ENCODE measurements at regions not wholly inside any gene's neighbourhood (a gene's known extent, or its start where the extent isn't known, plus 50 kb on each side); places are given as distances from the start of the nearest gene placed in this dataset.
A peak's percentile ranks its signal among the peaks of the same experiment; 100 is the strongest.

DNA sequence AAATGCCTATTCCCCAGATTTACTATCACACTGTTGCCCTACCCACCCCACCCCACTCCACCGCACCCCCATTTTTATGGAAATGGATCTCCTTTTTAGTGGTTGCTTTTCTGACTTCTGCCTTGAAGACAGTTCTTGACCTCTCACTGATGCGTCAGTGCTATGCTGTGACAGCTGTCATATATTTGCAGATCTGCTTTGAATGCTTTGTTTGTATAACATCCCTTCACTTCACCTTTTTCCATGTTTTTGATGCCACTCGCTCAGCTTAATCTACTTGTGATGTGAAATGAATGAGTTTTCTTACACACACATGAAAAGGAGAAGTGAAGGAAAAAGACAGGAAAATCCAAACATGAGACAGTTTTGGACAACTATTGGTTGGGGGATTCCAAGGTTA, 731.0 kb downstream of the SLITRK6 start (continued):
- TF ChIP-seq USF2 (CRISPR knock-in tag; IDR thresholded peaks at IDR 0.05): no peak

- DNase-seq (ENCODE audit: low spot score) (no peak), ATAC-seq (no peak)
- Mint-ChIP-seq H3K27ac (no peak overlapping the region), H3K27me3 (ENCODE audit: low read depth) (no peaks in the 10 kb centered on the region), H3K4me3 (no peak overlapping the region), H3K4me1 (peaks cover 2% of the 10 kb centered on the region; the same call in 1 of the 2 replicates), H3K9me3 (peaks cover 12% of the 10 kb centered on the region), H3K36me3 (peaks cover 8% of the 10 kb centered on the region; the same call in 1 of the 2 replicates)
- TF ChIP-seq NR2C2 (CRISPR knock-in tag; IDR thresholded peaks at IDR 0.05): no peak
- TF ChIP-seq, protein P1, sequence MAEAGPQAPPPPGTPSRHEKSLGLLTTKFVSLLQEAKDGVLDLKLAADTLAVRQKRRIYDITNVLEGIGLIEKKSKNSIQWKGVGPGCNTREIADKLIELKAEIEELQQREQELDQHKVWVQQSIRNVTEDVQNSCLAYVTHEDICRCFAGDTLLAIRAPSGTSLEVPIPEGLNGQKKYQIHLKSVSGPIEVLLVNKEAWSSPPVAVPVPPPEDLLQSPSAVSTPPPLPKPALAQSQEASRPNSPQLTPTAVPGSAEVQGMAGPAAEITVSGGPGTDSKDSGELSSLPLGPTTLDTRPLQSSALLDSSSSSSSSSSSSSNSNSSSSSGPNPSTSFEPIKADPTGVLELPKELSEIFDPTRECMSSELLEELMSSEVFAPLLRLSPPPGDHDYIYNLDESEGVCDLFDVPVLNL (CRISPR knock-in tag; IDR thresholded peaks at IDR 0.05; ENCODE audit: borderline replicate concordance, low read depth): no peak
- TF ChIP-seq CTCF (IDR thresholded peaks at IDR 0.05): no peak
- no peak for TF ChIP-seq RELA (CRISPR knock-in tag; IDR thresholded peaks at IDR 0.05; ENCODE audit: borderline replicate concordance)
- ChIA-PET POLR2A (no interaction called here), CTCF (no interaction called here)
These were observed 759.0 kb downstream of the SLITRK6 start for GRCh38 chr13:85040215-85040614.

GRCh38 chr13:85031771-85032170, 767.4 kb downstream of the SLITRK6 start:
- Mint-ChIP-seq H3K9me3 (peaks cover 21% of the 10 kb centered on the region), H3K36me3 (peaks cover 17% of the 10 kb centered on the region), H3K4me3 (no peak overlapping the region), H3K27me3 (ENCODE audit: low read depth) (no peaks in the 10 kb centered on the region), H3K4me1 (peaks cover 2% of the 10 kb centered on the region; the same call in 1 of the 2 replicates), H3K27ac (no peak overlapping the region)
- POLR2A ChIA-PET: no interaction called here
- no peak for DNase-seq (ENCODE audit: low spot score)
- ATAC-seq: peak; percentile 24; the same call in 1 of the 2 replicates
- TF ChIP-seq RORB (CRISPR knock-in tag; IDR thresholded peaks at IDR 0.05): no peak
- TF ChIP-seq, protein P2, sequence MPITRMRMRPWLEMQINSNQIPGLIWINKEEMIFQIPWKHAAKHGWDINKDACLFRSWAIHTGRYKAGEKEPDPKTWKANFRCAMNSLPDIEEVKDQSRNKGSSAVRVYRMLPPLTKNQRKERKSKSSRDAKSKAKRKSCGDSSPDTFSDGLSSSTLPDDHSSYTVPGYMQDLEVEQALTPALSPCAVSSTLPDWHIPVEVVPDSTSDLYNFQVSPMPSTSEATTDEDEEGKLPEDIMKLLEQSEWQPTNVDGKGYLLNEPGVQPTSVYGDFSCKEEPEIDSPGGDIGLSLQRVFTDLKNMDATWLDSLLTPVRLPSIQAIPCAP (CRISPR knock-in tag; IDR thresholded peaks at IDR 0.05): no peak
- TF ChIP-seq GRHL2 (CRISPR knock-in tag; IDR thresholded peaks at IDR 0.05; ENCODE audit: insufficient replicate concordance, severe bottlenecking): no peak
- TF ChIP-seq, protein P3, sequence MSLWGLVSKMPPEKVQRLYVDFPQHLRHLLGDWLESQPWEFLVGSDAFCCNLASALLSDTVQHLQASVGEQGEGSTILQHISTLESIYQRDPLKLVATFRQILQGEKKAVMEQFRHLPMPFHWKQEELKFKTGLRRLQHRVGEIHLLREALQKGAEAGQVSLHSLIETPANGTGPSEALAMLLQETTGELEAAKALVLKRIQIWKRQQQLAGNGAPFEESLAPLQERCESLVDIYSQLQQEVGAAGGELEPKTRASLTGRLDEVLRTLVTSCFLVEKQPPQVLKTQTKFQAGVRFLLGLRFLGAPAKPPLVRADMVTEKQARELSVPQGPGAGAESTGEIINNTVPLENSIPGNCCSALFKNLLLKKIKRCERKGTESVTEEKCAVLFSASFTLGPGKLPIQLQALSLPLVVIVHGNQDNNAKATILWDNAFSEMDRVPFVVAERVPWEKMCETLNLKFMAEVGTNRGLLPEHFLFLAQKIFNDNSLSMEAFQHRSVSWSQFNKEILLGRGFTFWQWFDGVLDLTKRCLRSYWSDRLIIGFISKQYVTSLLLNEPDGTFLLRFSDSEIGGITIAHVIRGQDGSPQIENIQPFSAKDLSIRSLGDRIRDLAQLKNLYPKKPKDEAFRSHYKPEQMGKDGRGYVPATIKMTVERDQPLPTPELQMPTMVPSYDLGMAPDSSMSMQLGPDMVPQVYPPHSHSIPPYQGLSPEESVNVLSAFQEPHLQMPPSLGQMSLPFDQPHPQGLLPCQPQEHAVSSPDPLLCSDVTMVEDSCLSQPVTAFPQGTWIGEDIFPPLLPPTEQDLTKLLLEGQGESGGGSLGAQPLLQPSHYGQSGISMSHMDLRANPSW (CRISPR knock-in tag; conservative IDR thresholded peaks at IDR 0.05; ENCODE audit: low read depth): no peak
- no peak for TF ChIP-seq SOX15 (CRISPR knock-in tag; IDR thresholded peaks at IDR 0.05)
- TF ChIP-seq ESRRA (CRISPR knock-in tag; IDR thresholded peaks at IDR 0.05; ENCODE audit: borderline replicate concordance): no peak
- no peak for TF ChIP-seq FOXJ3 (CRISPR knock-in tag; IDR thresholded peaks at IDR 0.05; ENCODE audit: borderline replicate concordance)
- no peak for TF ChIP-seq NR3C1 (CRISPR knock-in tag; conservative IDR thresholded peaks at IDR 0.05; ENCODE audit: low read depth)
- TF ChIP-seq, protein P4, sequence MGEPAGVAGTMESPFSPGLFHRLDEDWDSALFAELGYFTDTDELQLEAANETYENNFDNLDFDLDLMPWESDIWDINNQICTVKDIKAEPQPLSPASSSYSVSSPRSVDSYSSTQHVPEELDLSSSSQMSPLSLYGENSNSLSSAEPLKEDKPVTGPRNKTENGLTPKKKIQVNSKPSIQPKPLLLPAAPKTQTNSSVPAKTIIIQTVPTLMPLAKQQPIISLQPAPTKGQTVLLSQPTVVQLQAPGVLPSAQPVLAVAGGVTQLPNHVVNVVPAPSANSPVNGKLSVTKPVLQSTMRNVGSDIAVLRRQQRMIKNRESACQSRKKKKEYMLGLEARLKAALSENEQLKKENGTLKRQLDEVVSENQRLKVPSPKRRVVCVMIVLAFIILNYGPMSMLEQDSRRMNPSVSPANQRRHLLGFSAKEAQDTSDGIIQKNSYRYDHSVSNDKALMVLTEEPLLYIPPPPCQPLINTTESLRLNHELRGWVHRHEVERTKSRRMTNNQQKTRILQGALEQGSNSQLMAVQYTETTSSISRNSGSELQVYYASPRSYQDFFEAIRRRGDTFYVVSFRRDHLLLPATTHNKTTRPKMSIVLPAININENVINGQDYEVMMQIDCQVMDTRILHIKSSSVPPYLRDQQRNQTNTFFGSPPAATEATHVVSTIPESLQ (CRISPR knock-in tag; IDR thresholded peaks at IDR 0.05): no peak
- no peak for TF ChIP-seq ERG (CRISPR knock-in tag; IDR thresholded peaks at IDR 0.05)
- TF ChIP-seq NR2C2 (CRISPR knock-in tag; IDR thresholded peaks at IDR 0.05): no peak
- no peak for TF ChIP-seq JUN (CRISPR knock-in tag; IDR thresholded peaks at IDR 0.05)
- TF ChIP-seq MXD4 (CRISPR knock-in tag; IDR thresholded peaks at IDR 0.05; ENCODE audit: borderline replicate concordance): no peak
- CTCF ChIA-PET: no interaction called here
